COR-L47 (cell line): ENCODE measurements at regions not wholly inside any gene's neighbourhood (a gene's known extent, or its start where the extent isn't known, plus 50 kb on each side); places are given as distances from the start of the nearest gene placed in this dataset.
"Not testable (repeated sequence)": the region's sequence is repeated elsewhere in the genome, so short reads cannot be mapped to it uniquely, and the experiment has no call there.

Experiments used
- DNase-seq: peaks from one replicate; lab custom pipeline; 2025; lab: John Stamatoyannopoulos, UW

DNA sequence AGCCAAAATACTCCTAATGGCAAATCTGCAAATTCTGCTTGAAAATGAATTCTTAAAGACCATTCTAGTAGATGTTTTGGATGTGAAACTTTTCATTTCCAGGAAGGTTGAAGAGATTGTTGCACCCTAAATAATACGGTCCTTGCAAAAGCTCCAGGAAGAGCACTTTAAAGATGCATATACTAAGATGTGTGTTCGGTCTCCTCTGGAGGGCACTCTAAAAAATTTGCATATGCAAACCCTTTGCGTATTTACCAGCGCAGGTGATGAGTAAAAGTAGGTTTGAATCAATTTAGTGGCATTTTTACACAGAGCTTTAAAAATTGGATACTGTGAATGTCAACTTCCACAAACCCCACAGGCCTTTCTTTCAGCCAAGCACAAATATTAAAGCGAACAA is 378.1 kb upstream of the SORCS1 start:
- DNase-seq = no peak

DNA sequence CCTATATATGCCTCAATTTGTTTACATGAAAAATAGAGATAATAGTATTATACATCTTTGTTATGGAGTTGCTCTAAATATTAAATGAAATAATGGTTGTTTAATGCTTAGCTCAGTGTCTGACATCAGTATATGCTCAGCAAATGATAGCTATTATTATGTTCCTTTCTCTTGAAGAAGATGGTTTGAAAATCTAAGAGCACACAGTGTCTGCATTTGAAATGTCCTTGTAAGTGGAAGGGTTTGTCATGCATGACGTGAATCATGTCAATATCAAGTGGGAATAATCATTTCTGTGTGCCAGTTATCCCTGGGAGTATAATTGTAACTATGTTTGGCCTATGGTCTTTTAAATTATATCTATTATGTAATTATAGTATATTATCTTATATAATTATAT is 377.5 kb upstream of the SORCS1 start:
- no peak for DNase-seq

DNA sequence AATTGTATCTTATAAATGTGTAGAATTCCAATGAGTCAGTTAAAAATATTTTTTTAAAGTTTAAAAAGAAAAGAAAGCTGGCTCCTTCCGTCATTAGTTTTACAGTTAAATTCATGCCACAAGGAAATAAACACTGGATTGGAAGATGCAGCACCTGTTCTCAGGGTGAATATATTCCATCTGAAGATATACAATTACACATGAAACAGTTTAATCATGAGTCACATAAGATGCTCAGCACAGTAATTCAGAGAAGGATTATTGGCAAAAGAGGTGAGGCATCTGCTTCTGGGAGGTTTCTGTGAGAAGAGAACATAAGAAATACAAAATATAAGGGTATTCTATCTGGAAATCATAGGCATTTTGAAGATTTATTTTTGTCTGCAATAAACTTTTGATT is 376.5 kb upstream of the SORCS1 start:
- DNase-seq = no peak

DNA sequence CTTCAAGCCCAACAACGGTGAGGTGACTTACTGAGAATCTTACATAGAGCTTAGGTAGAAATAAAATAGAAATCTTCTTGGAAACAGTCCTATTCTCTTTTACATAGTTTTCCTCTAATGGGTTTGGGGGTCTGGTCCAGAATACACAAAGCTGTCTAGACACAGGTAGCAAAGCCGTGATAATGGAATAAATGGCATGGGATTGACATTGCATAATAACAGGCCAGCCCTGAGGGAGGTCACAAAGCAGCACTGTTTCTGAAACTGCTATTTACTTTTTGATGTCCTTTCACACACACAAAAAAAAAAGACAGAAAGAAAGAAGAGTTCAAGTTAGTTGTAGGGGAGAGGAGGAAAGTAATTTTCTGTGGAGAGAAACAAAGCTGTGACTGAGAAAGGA is 364.8 kb upstream of the SORCS1 start:
- no peak for DNase-seq

DNA sequence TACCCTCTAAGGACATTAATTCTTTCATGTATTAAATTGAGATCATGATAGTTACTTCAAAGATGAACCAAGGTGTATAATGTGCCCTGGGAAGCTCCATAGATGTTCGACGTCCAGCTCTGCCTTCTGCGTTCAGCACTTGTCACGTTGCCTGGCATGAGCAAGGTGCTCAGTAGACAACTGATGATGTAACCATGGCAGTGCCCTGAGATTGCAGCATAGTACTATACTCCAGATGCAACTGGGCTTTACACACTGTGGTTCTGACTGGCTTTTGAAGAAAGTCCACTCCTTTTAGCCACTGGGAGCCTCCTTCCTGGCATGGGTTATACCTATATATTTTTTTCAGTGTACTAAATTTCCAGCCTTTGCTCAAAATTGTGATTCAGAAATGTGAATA is 355.8 kb upstream of the SORCS1 start:
- no peak for DNase-seq

DNA sequence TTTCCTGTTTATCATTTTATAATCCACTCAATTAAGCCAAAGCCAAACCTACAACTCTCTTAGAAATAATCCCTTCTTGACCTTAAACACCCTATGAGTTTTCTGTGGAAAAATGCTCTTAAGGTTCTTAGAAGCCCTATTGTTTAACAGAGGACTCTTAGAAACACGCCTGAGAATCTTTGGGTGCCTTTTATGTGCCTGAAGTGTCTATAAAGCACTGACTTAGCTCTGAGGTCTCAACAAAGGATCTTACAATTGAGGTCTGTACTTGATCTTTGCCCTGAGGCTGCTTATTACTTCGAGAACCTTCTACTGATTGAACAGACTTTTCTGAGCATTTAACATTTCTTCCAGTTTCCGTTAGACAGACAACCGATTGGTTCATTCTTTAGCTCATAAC is 353.3 kb upstream of the SORCS1 start:
- DNase-seq = no peak

DNA sequence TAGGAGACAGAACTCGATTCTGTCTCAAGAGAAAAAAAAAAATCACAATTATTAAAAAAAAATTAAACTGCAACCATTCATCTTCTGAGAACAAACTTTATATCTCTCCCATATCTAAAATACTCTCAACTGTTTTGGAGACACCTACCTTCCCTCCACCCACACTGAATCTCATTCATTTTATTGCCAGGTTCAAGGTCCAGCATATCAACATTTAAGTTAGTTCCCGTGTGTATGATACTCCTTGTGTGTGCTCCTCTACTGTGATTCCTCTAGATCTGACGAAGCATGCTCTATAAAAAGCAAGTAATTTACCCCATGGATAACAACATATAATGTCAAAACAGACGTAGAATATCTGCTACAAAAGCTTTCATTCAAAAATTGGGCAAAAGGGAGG is 351.8 kb upstream of the SORCS1 start:
- DNase-seq = no peak

DNA sequence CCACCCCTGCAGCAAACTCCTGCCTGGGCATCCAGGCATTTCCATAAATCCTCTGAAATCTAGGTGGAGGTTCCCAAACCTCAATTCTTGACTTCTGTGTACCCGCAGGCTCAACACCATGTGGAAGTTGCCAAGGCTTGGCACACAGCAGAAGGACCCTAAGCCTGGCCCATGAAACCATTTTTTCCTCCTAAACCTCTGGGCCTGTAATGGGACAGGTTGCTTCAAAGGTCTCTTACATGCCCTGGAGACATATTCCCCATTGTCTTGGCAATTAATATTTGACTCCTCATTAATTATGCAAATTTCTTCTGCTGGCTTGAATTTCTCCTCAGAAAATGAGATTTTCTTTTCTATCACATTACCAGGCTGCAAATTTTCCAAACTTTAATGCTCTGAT is 339.5 kb upstream of the SORCS1 start:
- DNase-seq = not testable (repeated sequence)

DNA sequence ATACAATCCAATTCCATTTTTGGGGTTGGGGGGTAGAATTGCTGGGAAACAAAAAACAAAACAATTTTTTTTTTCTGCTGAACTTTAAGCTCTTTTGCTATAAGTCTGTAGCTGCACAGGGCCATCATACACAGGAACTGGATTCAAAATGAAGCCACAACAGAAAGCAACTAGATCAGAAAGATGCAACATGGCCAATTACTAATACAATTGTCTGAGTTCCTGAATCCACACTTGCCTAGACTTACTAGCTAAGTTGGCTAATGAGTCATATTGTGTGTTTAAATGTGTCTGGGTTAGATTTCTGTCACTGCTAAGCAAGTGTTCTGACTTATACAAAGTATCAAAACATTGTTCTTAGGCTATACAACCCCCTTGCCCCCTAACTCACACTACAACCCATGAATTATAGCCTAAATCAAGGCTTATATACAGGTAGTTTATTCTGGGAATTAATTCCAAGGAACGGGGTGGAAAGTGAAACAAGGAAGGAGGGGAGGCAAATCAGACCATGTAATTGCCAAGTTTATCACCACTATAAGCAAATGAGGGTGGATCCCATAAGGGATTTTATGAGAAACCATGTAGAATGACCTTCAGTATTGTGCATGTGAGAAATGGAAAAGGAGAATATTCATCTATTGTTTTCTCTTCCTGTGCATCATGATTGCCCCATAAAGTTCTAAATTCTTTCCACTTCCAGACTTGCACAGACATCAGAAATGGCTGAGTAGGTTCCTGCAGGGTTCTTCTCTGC is 337.9 kb upstream of the SORCS1 start:
- DNase-seq = no peak

DNA sequence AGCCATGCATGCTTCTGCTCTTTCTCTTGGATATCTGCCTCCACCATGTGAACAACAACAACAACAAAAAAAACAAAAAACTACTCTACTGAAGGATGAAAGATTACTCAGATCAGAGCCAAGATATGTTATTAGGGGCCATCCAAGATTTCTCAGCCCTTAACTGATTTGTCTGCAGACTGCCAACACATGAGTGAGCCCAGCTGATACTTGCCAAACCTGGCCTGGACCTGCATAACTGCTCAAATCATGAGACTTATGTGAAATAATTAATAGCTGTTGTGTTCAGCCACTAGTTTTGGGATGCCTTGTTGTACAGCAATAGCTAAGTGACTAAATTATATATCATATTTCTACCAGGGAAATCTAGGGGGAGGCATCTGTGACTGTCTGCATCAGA is 334.5 kb upstream of the SORCS1 start:
- no peak for DNase-seq

DNA sequence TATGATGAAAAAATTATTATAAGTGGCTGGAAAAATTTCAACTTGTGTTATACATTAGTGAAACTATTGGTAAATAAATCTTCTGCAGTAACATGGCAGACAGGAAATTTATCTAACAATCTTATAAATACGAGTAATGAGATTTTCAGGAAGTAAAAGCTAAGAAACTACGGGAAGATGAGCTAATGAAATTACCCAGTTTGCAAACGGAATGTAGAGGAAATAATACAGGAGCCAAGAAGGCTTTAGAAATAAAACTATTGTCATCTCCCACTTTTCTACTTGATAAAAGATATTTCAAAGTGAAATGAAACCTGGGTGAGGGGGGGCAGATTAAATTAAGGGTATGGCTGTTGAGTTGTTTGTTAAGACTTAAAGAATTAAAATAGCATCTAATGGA is 332.5 kb upstream of the SORCS1 start:
- DNase-seq = no peak

DNA sequence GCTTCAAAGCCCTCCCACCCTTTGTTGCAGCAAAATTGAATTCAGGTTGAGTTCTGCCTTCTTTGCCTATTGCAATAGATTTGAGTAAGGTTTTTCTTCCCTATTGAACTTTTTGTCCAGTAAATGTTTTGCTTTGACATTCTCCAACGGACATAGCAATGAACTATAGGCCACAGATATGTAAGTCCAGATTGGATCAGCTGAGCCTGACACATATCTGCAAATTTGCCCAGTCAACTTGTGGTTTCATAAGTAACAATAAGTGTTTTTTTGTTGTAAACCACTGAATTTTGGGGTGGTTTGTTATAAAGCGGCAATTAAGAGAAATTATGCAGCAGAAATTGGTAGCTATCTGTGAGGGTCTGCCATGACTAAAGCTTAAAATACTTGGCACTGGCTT is 332.1 kb upstream of the SORCS1 start:
- no peak for DNase-seq

DNA sequence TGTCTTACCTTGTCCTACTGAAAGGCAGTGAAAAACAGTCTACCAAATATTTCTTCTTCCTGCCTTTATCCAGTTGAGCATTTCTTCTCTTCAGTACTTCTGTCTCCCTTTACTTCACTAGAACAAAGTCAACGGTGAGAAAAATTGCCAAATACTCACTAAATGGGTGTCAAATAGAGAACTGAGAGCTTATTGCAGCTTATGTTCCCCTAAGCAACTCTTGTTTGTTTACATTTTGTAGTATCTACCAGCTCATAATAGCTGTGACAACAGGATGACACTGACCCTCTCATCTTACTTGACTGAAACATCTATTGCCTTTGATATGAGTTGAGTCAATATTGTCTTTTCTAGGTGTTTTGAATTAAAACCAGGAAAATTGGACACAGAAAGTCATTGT is 327.9 kb upstream of the SORCS1 start:
- no peak for DNase-seq

DNA sequence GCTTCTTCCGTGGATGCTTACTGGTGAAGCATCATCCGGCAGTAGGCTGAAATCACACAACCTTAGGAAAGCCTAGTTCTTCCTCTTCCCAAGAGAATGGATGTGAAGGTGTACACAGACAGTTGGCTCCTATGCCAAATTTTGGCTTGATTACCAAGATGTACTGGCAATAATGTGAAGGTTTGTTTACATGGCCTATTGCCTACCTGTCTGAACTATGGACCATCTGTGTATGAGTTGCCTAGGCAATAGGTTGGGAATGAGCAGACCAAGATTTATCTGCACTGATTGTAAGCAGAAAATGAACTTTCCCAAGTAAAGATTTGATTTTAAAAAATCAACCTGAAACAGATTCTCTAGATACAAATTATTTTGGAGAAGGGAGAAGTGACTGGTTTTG is 325.9 kb upstream of the SORCS1 start:
- DNase-seq = no peak

DNA sequence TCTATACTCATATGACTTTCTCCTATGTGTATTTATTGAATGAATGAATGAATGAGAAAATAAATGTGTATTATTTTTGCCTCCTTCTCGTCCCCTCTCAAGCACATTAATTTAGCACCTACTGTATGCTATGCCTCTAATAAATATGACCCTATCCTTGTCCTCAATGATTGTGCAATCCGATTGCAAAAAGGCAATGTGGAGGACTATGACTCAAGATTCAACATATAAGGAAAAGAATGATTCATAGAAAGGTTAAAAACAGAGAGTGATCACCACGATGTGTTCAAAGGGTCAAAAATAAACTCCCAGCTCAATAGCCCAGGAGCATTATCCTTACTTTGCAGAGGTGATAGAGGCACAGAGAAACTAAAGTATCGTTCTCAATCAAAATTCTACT is 322.8 kb upstream of the SORCS1 start:
- DNase-seq = no peak

DNA sequence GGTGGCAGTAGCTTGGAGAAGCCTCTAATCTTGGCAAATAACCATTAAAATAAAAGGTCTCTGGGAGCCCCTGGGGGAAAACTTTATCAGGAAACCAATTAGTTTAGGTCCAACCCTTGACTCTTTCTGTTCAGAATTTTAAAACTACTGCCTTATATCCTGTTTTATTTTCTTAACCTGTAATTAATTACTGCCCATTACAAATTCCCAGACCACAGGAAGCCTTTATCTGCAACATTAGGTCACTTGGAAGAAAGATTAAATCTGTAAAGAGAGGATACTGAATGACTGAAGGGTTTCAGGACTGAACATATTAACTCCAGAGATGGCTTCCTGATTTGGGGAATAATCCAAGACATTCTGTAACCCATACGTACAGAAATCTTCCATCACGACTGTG is 320.5 kb upstream of the SORCS1 start:
- no peak for DNase-seq

DNA sequence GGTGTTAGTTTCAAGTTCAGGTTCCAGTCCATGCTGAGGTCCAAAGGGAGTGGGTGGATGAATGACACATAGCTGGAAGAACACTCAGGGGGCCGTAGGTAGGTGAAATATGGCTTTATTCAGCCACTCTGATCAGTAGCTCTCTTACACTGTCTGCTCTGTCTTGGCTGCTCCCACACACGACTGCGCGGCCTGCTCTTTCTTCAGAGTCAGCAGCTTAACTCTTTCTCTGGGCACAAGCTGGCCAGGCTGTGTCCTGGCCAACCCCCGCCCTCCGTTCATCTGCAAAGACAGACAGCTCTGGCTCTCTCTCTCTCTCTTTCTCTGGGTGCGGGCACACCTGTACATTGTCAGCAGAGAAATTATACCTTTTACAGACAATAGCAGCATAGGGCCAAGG is 317.4 kb upstream of the SORCS1 start:
- DNase-seq = no peak

DNA sequence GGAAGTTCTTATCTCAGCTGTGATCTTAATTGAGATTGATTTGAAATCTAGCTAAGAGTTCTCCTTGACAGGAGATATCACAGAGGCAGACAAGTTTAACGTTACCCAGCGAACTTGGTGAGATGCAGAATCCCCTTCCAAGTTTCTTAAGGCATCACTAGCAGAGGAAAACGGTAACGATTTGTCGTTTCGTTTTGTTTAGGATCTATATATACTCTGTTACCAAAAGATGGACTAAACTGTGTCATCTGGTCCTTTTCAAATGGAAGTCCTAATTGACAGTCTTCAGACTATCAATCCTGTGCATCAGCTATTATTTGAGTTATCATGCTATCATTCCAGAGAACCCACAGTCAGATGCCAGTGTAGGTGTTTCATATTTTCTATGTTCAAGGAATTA is 316.7 kb upstream of the SORCS1 start:
- DNase-seq = no peak

DNA sequence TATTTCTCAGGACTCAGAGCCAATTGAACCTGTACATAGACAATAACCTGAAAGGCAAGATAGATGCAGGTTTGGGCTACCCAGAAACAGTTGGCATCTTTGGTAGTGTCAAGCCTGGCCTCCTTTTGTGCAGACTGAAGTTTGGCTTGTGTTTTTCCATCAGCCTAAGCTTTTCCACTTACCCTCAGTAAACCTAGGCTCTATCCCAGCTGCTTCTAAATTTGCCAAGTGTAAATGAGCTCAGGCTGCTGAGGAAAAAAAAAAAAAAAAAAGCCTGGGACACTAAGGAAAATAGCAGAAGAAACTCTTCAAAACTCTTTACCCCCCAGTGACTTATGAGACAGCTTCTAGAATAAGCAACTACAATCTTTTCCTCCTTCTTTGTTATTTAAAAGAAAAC is 316.3 kb upstream of the SORCS1 start:
- DNase-seq = no peak

DNA sequence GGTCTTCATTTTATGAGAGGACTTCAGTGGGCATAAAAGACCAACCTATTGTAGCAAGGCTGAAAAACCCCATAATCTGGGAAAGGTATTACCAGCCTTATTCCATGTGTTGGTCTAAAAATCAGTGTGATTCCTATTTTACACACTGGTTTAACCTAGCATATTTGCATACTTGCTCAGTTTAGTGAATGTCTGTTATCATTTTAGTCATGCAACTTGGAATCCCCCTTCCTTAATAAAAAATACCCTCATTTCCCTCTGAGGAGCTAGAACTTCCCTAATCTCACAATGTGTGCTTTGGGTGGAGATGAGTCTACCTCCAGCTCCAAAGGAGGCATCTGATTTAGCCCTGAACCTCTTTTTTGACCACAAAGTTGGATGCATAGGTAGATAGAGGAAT is 312.8 kb upstream of the SORCS1 start:
- DNase-seq = no peak

DNA sequence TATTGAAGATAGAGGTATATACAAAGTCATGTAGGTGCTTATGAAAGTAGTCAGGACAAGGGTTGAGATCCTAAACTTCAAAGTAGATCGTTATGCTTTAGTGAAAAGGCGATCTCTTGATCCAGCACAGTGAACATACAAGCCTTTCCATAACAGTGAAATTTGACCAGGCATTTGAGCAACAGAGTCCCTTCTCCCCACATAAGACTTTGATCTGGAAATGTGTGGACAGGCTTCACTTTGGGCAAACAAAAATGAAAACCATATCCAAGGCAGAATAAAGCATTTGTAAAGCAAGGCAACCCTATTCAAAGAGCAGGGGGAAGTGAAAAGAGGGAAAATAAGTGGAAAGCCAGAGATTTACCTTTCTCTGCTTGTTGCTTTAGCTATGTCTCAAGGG is 311.9 kb upstream of the SORCS1 start:
- DNase-seq = no peak

DNA sequence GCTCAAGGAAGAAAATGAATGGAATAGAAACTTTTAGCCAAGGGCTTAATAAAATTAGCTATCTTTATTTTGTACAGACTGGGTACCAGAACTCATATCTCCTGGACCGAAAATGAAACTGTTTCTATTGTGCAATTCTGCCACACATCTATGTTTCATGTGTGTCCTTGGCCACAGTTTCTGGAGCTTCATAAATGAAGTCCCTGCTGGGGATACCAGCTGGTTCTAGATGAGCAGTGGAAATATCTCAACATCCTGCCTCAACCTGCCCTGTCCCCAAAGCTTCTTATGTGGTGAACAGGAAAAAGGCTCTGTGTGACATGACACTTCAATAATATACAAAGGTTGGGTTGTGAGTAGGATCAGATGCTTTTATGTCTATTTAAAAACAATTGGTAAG is 310.1 kb upstream of the SORCS1 start:
- no peak for DNase-seq

DNA sequence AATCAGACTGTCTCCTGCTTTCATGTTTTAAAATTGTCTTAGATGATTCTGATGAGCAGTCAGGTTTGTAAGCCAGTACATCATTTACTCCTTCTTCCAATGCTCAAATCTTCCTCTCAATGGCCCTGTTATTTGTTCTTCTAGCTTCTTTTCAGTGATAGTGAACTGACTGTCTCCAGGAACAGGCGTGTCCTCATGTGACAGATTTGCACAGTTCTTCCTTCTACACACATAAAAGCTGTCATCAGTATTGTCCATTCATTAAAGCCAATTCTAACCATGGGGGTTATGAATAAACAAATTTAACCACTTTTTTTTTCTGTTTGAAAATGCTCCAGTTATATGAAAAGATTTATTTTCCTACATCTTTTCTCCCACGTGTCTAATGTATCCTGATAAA is 308.7 kb upstream of the SORCS1 start:
- DNase-seq = no peak

DNA sequence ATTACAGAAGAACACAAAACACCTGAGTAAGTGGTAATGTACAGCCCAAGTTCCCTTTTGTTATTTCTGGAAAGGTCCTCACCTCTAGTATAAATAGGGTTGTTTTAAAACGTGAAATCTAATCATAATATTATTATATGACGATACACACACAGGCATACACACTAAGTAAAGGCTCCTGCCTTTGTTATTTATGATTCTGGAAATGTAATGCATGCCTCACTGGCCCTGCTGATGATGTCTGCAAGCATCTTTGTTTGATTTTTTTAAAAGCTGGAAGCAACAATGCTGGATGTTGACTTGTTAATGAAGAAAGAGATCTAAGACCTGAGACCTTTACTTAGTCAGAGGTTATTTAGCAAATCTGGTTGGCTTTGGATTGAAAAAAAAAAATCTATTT is 307.4 kb upstream of the SORCS1 start:
- DNase-seq = no peak

DNA sequence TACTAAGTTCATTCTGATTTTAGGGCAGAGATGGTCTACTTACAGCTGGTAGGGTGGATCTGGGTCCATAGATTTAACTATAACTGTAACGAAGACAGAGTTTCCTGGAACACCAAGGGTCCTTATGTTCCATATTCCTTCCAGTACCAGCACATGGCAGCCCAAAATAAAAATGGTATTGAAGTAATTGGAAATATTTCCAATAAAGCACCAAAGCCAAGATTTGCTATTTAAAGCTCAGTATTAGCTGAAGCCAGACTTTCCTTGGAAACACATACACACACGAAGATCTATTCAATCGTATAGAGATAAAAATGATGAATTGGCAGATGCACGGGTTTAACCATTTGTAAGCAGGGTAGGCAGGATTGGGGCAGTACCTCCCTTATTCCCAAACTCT is 289.1 kb upstream of the SORCS1 start:
- no peak for DNase-seq
